ENCODE measurements at regions not wholly inside any gene's neighbourhood (a gene's known extent, or its start where the extent isn't known, plus 50 kb on each side); places are given as distances from the start of the nearest gene placed in this dataset.
"Not testable (repeated sequence)": the region's sequence is repeated elsewhere in the genome, so short reads cannot be mapped to it uniquely, and the experiment has no call there.

DNA sequence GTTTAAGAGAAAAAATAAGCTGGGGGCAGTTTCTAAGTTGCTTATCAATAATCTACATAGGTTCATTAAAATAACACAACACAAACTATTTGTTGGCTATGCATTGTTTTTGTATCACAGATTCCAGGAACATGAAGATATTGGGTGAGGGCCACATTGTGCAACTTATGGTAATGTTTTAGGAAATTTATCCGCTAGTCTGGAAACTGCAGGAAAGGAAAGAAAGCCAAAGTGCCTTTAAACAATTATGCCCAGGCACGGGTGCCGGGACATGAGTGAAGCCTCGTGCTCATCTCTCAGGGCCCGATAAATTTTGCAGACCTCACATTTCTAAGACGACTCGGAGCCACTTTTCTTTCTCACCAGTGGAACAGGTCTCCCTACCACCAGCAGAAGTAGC, 52.6 kb upstream of the GOLGA8Q start:
- TF ChIP-seq, protein P1, sequence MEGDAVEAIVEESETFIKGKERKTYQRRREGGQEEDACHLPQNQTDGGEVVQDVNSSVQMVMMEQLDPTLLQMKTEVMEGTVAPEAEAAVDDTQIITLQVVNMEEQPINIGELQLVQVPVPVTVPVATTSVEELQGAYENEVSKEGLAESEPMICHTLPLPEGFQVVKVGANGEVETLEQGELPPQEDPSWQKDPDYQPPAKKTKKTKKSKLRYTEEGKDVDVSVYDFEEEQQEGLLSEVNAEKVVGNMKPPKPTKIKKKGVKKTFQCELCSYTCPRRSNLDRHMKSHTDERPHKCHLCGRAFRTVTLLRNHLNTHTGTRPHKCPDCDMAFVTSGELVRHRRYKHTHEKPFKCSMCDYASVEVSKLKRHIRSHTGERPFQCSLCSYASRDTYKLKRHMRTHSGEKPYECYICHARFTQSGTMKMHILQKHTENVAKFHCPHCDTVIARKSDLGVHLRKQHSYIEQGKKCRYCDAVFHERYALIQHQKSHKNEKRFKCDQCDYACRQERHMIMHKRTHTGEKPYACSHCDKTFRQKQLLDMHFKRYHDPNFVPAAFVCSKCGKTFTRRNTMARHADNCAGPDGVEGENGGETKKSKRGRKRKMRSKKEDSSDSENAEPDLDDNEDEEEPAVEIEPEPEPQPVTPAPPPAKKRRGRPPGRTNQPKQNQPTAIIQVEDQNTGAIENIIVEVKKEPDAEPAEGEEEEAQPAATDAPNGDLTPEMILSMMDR (IDR thresholded peaks at IDR 0.05; ENCODE audit: low read depth, low read length, poor library complexity, severe bottlenecking): not testable (repeated sequence)
- not testable (repeated sequence) for TF ChIP-seq EZH2phosphoT487 (IDR thresholded peaks at IDR 0.05; ENCODE audit: borderline replicate concordance, low read length)
